HG02870 (cell line): ENCODE measurements at regions not wholly inside any gene's neighbourhood (a gene's known extent, or its start where the extent isn't known, plus 50 kb on each side); places are given as distances from the start of the nearest gene placed in this dataset.
"Not testable (repeated sequence)": the region's sequence is repeated elsewhere in the genome, so short reads cannot be mapped to it uniquely, and the experiment has no call there.

ENCODE experiments used
- ATAC-seq: cut with Tn5 transposase; IDR thresholded peaks from one replicate; pipeline ENCODE4 v1.9.1; 2021; ENCODE audit warnings: mild to moderate bottlenecking, moderate library complexity; ENCODE audit not compliant: unreplicated experiment

GRCh38 chr2:8437228-8437948, 244.5 kb upstream of the ID2 start:
- no peak for ATAC-seq

GRCh38 chr2:8437949-8438400, 243.9 kb upstream of the ID2 start:
- ATAC-seq: no peak

GRCh38 chr2:8438476-8438875, 243.4 kb upstream of the ID2 start:
- ATAC-seq: no peak

GRCh38 chr2:8438996-8439395, 242.9 kb upstream of the ID2 start:
- ATAC-seq: no peak

DNA sequence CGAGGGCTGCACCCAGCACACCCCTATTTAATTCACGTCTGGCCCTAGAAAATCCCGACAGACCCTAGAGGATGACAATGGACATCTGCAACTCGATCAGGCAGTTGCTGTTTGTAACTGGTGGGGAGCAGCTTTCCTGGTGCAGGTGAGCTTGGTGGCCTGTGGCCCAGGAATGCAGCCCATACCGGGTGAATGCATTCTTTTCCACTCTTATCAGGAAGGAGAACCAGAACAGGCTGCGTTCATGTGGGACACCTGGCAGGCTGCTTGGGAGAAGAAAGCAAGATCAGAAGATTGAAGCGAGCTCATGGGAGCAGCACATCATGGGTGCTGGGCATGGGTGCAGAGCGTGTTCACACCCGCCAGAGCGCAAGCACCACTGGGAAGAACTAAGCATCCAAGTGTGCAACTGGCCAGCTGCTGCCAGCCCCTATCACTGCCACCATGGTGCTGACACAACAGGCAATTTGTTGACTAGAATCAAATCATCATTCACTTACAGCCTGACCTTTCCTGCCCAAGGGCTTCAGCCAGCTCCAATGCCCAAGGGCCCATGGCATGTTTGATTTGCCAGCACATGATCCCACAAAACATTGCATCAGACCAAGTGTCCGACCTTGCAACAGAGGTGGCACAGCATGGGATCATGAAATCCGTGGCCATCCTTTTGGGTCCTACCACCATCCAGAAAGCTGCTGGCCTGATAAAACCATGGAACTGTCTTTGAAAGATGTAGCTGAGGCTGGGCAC, 241.7 kb upstream of the ID2 start:
- no peak for ATAC-seq

- no peak for ATAC-seq
Observed at GRCh38 chr2:8441371-8441770, 240.5 kb upstream of the ID2 start.

- ATAC-seq: peak; percentile 84
Observed at GRCh38 chr2:8441986-8442385, 239.9 kb upstream of the ID2 start.

DNA sequence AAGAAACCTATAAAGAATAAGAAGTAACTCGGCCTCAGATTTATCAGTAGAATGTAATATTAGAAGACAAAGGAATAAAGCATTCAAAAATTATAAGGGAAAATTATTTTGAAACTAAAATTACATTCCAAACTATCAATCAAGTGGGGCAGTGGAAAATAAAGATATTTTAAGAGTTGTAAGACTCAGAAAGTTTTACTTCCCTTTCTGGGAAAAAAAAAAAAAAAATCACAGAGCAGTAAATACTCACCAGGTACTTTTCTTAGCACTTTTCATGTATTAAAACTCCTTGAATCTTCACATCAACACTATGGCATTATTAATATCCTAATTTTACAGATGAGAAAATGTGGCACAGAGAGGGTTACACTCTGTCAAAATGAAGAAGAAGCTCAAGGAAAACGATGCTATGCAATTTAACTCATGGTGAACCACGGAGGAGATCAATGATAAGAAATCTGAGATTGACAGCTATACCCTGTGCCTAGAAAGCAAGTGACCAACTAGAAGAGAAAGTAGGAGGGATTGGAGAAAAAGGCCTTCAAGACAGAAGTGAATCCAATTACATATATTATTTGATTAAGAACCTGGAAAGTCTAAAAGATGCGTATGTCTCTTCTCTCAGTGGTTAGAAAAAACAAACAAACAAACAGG, 238.9 kb upstream of the ID2 start:
- no peak for ATAC-seq

DNA sequence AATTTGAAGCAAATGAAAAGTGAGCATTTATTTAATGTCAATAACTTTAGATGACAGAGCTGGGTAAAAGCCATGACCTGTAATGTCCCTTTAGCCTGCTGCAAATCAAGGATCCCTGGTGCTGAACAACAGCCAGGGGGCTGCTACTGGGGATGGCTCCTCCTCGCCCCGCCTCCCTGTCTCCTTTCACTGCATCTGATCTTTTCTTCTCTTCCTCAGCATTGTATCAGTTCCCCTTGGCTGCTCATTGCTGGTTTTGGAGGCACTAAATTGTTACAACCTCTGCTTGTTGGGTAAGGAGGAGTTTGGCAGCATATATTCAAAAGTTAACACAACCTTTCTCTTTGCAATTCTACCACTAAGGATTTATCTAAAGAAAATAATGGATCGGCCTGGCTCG, 236.3 kb upstream of the ID2 start:
- no peak for ATAC-seq

DNA sequence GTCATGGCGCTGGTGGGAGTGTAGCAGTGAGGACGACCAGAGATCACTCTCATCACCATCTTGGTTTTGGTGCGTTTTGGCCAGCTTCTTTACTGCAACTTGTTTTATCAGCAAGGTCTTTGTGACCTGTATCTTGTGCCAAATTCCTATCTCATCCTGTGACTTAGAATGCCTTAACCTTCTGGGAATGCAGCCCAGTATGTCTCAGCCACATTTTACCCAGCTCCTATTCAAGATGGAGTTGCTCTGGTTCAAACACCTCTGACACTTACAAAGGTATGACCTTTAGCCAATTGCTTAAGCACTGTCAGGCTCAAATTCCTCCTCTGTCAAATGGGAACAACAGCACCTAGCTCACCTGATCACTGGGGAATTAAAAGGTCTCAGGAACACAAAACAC, 235.1 kb upstream of the ID2 start:
- ATAC-seq: not testable (repeated sequence)

DNA sequence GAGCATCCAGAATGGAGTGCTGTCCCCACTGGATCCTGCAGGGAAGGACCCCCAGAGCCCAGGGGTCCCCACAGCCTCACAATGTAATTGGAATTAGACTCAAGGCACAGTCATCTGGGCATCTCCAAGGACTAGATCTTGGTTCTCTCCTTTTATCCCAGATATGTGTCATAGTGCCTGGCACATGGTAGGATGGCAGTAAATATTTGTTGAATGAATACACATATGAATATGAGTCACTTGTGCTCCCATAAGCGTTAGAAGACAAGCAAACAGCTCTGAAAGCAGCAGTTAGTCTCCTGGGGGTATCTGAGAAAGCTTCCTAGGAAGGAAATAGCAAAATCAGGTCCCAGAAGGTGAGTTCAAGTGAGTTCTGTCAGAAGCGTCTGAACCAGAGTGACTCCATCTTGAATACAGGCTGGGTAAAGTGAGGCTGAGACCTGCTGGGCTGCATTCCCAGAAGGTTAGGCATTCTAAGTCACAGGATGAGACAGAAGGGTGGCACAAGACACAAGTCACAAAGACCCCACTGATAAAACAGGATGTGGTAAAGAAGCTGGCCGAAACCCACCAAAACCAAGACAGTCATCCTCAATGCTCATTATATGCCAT, 234.1 kb upstream of the ID2 start:
- no peak for ATAC-seq

DNA sequence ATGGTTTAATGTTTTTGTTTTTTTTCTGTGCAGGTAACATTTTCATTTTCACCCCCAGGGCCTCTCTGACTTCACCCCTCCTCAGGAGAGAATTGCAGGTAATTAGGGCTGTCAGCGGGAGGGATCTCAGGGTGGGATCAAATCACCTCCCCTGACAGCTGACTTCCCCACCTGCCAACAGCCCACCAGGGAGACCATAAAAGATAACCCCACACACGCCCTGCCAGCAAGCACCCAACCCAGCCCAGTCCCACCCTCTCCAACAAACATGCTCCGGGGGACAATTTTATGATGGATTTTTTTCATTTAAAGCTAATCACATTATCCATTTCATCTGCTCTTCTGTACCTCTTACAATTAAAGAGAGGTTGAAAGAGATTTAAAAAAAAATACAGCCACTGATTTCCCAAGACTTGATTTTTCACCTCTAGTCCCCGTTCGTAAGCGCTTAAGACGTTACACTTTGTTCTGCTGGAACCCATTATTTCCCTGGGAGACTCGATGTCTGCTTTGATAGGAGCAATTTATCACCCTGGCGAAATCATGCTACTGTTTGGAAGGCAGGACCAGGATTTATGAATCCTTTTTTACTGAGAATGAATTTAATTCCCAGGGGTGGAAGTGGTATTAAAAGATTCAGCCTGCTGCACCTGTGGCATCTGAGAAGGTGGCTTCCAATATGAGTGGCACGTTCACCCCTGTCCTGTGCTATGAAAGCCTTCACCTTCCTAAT, 232.9 kb upstream of the ID2 start:
- ATAC-seq: no peak

DNA sequence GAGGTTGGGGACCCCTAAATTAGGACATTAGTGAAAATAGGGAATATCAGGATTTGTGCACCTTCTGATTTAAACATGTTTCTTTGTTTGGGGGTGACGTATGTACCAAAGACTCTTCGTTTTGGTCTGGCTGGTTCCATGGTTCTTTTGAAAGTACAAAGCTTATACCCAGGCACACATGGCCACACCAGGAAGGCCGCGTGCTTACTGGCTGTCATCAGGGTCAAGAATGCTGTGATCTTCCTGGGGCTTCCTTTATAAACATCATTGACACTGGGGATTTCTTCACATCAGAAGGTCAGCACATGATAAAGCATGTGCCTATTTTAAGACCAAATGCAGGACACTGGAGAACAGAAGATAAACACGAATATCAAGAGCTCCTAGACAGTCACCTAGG, 230.6 kb upstream of the ID2 start:
- no peak for ATAC-seq

- ATAC-seq: no peak
Observed at GRCh38 chr2:8452296-8452695, 229.6 kb upstream of the ID2 start.

DNA sequence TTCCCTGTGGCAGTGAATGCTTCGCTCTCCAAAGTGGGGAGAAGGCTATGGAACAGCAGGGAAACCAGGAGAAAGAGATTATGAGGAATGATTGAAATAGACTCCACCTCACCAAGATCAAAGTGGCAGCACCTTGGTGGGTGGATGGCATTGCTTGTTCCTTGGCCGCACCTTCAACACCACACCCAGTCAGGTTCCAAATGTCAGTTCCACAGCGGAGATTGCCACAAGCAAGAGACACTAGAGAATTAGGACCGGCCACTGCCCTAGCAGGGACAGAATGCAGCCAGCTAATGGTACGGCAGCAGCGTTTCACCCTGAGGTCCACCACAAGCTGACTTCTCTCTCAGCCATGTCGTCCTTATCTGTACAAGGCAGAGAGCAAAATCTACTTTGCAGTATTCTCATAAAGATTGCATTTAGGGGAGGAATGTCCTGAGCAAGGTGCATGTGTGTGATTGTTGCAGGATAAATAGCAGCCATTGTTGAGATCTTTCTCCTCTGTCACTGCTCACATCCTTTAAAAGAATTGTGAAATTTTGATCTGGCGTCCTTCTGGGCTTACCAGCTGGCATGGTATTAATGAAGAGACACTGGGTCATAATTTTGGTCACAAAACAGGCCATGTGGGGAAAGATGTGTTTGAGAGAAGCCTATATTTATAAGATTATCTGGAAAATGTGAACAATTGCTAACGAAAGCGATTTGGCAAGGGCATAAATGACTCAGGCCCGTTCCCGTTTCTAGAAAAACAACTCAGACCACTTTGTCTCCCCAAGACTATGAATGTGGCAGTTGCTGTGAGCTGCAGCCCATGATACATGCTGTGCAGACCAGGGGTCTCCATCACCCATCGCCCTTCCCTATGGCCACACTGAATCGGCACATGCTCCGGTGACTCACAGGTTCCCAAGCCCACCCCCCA, 228.6 kb upstream of the ID2 start:
- no peak for ATAC-seq

DNA sequence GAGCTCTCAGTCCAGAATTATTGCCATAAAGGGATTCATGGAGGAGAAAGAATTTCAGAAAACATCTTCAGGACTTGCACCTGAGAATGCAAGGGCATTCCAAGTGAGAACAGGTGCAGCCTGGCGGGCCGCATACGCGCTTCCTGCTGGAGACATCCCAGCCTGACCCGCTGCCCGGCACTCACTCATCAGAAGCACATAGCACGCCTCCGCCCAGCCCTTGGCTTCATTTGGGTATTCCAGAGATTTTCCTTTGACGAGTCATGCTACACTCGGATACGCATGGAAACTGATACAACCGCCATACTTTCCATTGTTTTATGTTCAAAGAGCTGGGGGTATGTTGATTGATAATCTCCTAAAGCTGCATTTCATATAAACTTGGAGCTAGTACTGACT, 228.0 kb upstream of the ID2 start:
- no peak for ATAC-seq

- ATAC-seq: no peak
Observed at GRCh38 chr2:8454797-8455196, 227.1 kb upstream of the ID2 start.

DNA sequence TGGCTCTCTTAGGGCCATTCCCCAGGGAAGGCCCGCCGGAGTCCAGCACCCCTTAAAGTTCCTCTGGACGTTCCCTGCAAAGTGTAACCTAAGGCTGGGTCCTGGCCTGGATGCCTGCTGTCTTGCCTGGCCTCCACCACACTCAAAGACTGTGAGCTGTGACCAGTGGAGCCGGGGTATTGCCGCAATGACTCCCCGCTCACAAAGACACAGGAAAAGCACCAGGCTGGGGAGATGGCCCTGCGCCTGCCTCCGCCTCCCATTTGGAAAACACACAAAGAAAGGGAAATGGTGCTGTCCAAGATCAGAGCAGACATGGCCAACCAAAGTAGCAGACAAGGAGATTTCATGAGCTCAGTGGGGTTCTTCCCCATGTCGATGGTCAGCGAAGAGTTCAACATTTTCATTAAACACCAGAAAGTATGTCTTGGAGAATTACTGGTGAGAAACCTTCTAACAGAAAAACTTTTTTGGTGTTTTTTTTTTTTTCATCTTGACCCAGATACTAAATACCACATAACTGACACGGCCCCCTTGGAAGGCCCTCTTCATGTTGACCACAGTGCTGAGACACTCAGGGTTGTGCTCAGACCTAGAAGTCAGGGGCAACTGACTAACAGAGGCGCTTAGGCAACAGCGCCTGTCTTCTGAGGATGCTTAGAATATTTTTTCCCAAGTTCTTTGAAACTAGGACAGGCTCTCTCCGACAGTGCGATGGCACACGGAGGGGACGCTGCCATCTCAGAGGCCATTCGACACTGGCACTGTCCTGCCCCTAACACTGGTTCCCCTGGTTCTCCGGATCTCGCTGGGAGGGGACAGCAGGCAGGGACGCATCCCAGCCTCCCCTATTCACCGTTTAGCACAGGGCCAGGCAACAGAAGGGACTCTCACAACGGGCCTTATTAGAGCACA, 226.4 kb upstream of the ID2 start:
- ATAC-seq: no peak
